ENCODE measurements at regions not wholly inside any gene's neighbourhood (a gene's known extent, or its start where the extent isn't known, plus 50 kb on each side); places are given as distances from the start of the nearest gene placed in this dataset.
"Not testable (repeated sequence)": the region's sequence is repeated elsewhere in the genome, so short reads cannot be mapped to it uniquely, and the experiment has no call there.

- TF ChIP-seq POLR2AphosphoS5, CTCF (IDR thresholded peaks at IDR 0.05): not testable (repeated sequence)
Observed at GRCh38 chr11:48729503-48729902, 240.9 kb downstream of the OR4A47 start.
